ENCODE measurements at regions not wholly inside any gene's neighbourhood (a gene's known extent, or its start where the extent isn't known, plus 50 kb on each side); places are given as distances from the start of the nearest gene placed in this dataset.
"Not testable (repeated sequence)": the region's sequence is repeated elsewhere in the genome, so short reads cannot be mapped to it uniquely, and the experiment has no call there.

DNA sequence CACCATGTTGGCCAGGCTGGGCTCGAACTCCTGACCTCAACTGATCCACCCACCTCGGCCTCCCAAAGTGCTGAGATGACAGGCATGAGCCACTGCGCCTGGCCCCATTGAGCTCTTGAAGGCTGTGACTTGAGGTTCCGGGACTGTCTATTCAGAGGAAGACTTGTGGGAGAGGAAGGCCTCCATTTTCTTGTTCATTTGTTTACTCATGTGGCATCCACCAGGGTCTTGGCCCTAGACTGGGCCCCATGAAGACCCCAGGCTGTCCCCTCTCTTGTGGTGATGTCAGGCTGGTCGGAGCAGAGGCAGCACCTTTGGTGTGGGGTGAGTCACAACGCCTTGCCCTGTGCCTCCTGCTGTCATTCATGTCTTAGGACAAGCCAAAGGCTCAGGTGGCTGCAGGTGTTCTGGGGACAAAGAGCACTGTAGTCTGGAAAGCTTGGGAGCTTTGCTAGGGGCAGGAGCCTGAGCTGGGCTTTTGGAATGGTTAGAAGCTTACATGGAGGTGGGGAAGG is 224.6 kb upstream of the C1orf174 start:
- DNase-seq (ENCODE audit: low read depth, low spot score) = no peak
- H3K4me3 ChIP-seq (ENCODE audit: low read length) = no peak overlapping the region

DNA sequence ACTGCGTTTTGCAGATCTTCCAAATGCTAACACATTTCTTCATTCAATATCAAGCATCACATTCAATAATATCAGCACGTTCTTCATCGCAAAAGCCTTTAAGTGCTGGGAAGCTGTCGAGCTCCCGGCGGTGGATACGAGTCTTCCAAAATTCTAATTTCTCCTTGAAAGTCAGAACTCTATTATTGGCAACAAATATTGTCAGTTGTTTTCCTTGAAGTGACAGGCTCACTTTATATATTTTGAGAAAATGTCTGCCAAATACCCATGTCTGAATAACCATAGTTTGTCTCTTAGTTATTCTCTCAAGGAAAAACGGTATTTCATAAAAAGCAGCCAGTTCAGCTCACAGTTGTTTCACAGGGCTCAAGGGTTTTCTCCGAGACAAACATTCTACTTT is 226.2 kb upstream of the C1orf174 start:
- H3K4me3 ChIP-seq (ENCODE audit: low read length) = no peak overlapping the region
- DNase-seq (ENCODE audit: low read depth, low spot score) = no peak

DNA sequence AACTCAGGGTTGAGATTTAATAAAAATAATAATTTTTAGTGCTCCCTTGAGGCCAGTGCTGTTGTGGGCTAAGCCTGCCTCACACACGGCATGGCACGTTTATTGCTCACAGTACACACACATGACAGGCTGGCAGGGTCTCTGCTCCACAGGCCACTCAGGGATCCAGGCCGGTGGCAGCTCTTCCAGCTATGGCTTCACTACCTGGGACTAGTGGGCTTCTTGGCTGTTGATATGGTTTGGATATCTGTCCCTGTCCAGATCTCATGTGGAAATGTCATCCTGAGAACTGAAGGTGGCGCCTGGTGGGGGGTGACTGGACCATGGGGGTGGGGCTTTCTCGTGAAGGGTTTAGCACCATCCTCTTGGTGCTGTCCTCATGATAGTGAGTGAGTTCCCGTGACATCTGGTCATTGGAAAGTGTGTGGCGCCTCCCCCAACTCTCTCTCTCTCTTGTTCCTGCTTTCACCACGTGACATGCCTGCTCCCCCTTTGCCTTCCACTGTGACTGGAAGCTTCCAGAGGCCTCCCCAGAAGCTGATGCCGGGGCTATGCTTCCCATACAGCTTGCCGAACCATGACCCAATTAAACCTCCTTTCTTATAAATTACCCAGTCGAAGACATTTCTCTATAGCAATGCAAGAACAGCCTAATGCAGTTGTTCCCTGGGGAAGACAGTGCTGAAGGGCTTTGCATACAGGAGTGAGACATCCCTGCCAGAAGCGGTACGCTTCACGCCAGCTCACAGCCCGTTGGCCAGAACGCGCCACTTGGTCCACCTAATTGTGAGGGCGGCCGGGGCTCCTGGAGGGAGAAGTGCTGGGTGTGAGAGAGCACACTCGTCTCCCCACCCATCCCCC is 226.9 kb upstream of the C1orf174 start:
- H3K4me3 ChIP-seq (ENCODE audit: low read length) = no peak overlapping the region
- DNase-seq (ENCODE audit: low read depth, low spot score) = no peak

DNA sequence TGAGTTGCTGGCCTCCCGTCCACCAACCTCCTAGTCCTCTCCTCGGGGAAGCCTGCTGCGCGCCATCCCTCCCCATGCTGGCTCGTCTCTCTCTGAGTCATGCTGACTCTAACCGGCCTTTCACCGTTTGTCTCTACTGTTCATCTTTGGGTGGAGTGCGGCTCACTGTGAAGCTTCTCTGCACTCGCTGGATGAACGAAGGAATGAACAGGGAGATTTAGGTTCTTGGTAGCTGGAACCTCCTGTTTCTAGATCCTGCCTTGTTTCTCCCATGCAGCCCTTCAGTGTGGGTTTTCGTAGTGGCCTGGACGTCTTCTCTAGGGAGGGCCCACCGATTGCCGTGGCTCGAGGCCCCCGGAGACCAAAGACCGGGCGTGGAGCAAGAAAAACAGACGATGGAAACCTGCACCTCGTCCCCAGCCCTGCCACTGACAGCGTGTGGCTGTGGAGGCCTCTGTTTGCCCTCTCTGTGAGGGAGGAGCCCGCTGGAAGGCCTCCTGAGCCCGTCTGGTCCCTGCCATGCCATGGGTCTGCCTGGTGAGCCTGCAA is 227.6 kb upstream of the C1orf174 start:
- no peak for DNase-seq (ENCODE audit: low read depth, low spot score)
- H3K4me3 ChIP-seq (ENCODE audit: low read length) = no peak overlapping the region

DNA sequence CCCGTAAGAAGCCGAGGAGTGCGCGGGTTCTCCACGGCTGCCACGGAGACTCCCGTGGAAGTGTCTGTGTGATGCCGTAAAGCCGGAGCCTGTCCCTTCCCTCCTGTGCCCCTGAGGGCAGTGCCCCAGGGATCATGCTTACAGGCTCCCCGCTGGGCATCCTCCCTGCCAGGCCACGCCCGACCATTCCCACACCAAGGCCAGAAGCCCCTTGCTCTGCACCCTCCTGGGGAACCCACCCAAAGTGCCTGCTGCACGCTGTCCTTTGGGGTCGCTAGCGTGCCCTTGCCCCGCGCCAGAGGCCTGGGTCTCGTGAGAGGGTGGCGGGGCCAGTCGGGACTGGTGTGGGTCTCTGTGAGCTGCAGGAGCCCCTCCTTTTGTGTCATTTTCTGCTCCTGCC is 228.5 kb upstream of the C1orf174 start:
- H3K4me3 ChIP-seq (ENCODE audit: low read length) = no peak overlapping the region
- no peak for DNase-seq (ENCODE audit: low read depth, low spot score)

DNA sequence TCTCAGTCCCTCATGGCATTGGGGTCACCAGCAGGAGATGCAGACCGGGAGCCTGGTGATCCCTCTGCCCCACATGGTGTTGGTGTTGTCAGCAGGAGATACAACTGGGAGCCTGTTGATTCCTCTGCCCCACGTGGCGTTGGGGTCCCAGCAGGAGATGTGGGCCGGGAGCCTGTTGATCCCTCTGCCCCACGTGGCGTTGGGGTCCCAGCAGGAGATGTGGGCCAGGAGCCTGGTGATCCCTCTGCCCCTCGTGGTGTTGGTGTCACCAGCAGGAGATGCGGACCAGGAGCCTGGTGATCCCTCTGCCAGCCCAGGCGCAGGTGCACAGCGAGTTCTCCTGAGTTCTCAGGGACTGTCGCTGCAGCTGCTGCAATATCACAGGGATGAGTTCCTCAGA is 229.6 kb upstream of the C1orf174 start:
- DNase-seq (ENCODE audit: low read depth, low spot score) = no peak

DNA sequence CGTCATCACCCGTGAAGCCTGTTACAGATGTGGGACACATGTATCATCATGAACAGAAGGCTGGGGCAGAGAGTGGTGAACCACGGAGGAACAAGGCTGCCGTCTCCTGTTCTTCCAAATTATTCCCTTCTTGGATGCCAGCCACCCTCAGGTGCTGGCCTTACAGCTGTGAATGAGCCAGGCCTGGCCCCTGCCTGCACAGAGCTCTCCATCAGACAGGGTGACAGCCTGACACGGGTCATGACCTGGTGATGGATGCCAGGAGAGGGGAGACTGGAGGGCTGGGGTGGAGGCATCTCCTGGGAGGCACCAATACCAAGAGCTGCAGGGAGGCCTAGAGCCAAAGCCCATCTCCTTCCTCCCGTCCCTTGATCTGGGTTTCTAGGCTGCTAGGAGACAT is 230.0 kb upstream of the C1orf174 start:
- DNase-seq (ENCODE audit: low read depth, low spot score) = no peak
- no peak overlapping the region for H3K4me3 ChIP-seq (ENCODE audit: low read length)

More for the DNA sequence above, 229.6 kb upstream of the C1orf174 start:
- no peak overlapping the region for H3K4me3 ChIP-seq (ENCODE audit: low read length)

DNA sequence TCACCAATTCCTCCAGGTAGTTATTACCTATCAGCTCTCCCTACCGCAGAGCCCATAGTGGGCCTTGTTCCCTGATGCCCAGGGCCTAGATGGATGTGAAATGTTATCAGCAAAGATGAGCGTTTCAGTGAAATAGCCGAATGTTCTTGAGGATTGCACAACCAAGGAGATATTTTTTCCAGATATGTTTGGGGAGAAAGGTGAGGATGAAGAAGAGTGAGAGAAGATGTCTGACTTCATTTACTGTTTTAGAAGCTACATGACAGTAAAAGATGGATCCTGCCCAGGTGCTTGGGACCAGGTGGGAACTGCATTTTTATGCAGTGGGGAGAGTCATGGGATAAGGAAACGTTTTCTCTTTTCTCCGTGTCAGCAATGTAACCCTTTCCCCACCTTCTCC is 231.7 kb upstream of the C1orf174 start:
- no peak overlapping the region for H3K4me3 ChIP-seq (ENCODE audit: low read length)
- no peak for DNase-seq (ENCODE audit: low read depth, low spot score)

DNA sequence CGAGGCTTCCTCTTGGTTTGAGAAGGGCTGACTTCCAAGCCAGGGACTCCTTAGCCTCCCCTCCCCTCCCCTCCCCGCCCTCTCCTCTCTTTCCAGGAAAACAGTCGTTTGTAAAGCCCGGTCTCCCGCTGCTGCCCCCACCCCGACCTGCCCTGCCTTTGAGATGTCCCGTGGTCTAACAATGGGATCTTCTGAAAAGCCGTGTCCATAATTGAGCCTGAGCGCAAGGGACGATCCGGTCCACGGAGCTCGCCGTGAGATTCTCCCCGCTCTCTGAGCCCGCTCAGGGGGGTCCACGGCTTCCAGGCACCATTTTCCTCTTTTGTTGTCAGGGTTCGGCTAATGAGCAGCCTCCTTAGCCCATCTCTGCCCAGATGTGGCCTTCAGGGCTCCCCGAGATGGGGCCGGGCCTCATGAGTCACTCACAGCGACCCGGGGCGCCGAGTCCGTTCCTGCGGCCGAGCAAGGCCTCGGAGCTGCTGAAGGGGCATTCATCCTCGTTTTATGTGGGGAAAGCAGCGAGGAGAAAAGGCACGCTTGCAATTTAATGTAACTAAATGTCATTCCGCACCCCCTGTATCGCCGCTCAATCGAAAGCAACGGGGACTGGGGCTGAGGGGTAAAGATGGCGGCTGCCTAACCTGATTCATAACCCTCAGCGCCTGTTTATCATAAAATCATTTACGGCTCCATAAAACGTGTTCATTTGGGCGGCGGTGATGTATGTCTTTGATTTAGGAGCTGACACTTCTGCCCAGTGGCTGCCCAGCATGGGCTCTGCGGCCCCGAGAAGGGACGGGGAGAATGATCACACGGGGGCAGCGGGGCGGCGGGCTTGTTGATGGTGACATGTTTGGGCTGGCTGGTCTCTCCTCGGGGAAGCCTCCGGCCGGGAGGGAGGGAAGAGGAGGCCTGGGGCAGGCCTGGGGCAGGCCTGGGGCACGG is 232.6 kb upstream of the C1orf174 start:
- H3K4me3 ChIP-seq (ENCODE audit: low read length) = no peak overlapping the region
- DNase-seq (ENCODE audit: low read depth, low spot score) = no peak

DNA sequence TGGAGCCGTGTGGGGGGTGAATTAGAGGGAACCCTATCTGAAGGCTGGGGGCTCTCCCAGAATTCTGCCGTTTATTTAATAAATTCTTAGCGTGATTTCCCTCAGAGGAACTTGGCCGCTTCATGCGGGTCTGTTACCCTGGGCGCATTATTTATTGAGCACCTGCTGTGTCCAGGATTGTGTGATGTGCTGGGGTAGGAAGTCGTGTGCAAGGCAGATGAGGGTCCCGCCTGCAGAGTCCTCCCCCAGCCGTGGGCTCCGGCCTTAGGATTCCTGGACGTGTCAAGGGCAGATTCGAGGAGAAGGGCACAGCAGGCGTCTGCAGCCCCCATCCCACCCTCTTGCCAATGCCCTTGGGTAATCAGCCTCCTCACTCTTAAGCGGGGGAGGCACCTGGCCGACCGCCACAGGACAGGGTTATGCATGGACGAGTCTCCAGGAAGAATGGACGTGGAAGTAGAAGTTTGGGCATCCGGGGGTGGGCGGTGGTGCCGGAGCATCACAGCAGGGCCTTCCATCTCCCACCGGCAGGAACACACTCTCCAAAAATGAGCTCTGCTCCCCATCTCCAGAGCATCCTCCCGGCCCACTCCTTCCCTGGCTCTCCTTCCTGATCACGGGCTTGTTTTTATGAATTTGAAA is 233.3 kb upstream of the C1orf174 start:
- no peak for DNase-seq (ENCODE audit: low read depth, low spot score)
- H3K4me3 ChIP-seq (ENCODE audit: low read length) = no peak overlapping the region

DNA sequence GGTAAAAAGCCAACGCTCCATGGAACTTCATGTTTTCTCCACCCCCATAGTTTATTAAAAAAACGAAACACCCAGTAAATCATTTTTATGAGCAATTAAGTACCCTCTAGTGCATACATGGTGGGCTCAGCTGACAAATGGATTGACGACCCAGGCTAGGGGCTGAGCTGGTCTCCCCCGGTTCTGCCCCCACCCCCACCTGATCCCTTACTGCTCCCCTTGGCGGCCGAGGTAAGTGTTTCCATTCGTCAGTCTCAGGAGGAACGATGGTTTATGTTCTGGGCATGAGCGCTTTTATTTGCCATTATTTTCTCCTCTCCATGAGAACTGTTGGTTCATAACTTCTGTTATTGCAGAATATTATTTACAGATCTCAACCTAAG is 233.9 kb upstream of the C1orf174 start:
- DNase-seq (ENCODE audit: low read depth, low spot score) = no peak
- H3K4me3 ChIP-seq (ENCODE audit: low read length) = no peak overlapping the region

DNA sequence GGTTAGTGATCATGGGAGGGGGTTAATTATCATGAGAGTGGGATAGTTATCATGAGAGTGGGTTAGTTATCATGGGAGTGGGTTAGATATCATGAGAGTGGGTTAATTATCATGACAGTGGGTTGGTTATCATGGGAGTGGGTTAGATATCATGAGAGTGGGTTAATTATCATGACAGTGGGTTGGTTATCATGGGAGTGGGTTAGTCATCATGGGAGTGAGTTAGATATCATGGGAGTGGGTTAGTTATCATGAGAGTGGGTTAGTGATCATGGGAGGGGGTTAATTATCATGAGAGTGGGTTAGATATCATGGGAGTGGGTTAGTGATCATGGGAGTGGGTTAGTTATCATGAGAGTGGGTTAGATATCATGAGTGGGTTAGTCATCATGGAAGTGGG is 235.8 kb upstream of the C1orf174 start:
- not testable (repeated sequence) for DNase-seq (ENCODE audit: low read depth, low spot score); H3K4me3 ChIP-seq (ENCODE audit: low read length)

DNA sequence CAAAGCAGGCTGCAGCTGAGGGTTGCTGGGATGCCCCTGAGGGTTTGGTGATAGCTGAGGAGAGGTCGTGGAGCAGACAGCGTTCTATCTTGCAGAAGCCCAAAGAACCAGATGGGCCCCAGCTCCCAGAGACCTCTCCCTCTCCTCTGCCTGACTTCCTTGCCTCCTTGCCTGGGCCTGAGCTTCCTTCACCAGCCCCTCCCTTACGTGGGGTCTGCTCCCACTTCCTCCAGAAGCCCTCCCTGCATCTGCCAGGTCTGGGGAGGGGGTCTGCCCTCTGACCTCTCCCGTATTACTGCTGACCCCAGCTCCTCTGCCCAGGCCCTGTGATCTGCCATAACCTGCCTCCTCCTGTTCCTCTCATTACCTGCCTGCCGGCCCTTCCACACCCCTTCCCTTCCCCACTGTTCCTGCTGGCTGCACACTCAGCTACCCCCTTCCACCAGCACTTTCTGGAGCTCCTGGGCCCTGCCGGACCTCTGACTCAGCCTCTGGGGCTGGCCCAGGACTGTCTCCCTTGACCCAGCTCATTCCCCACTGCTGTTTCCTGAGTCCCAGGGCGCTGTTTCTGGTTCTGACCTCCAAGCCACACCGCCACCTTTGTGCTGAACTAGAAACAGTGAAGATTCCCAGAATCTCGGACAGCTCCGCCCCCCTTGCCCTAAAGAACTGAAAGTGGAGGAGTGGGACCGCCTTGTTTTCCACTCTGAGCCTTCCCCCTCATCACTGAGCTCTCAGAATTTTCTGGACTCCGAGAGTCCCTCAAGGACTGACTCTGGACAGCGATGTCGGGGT is 237.7 kb upstream of the C1orf174 start:
- no peak overlapping the region for H3K4me3 ChIP-seq (ENCODE audit: low read length)
- DNase-seq (ENCODE audit: low read depth, low spot score) = no peak

DNA sequence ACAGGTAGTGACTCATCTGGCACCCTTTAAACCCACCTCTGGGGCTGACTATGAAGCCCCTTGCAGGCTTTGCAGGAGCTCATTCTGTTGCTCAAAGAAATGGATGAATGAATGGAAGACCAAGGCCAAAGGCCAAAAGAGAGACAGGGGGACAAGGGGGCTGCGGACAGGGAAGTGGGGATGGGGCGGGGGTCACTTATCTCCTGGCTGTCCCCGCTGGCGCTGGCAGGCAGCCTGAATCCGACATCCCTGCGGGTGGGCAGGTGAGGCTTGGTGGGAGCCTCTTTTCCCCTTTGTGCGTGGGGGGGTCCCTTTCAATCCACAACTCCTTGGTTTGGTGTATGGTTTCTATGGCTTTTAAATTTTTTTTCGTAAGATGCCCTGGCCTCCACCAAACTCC is 239.6 kb upstream of the C1orf174 start:
- H3K4me3 ChIP-seq (ENCODE audit: low read length) = no peak overlapping the region
- DNase-seq (ENCODE audit: low read depth, low spot score) = no peak

DNA sequence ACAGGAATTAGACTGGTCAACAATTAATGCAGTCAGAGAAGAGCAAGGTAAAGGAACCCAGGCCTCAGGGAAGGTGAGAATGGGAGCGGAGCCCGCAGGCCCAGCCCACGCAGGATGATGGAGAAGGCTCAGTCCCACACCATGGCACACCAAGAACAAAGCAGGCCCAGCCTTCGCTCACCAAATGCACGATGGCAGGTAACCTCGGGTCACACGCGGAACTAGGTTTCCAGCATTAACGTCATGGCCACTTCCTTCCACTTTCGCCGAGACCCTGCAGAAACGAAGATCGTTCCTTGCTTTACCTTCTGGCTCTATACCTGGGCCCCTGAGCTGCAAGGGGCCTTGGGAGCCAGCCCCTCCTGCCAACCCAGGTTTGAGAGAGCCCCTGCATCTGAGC is 240.2 kb upstream of the C1orf174 start:
- H3K4me3 ChIP-seq (ENCODE audit: low read length) = no peak overlapping the region
- DNase-seq (ENCODE audit: low read depth, low spot score) = no peak

DNA sequence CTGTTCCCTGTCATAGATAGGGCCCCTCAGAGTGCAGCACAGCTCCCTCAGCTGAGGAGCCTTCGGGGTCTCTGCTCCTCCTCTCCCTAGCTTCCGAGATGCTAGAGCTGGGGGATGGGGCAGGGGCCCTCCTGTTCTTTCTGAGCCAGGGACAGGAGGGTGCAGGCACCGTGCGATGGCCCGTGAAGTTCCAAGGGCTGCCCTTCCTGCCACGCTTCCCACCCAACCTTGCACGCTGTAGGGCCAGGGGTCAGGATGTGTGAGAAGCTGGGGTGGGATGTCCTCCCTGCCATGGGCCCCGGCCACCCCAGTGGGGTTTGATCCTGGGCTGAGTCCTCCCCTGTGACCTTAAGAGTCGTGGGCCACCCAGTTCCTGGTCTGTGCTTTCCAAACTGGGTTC is 240.7 kb upstream of the C1orf174 start:
- DNase-seq (ENCODE audit: low read depth, low spot score) = no peak

DNA sequence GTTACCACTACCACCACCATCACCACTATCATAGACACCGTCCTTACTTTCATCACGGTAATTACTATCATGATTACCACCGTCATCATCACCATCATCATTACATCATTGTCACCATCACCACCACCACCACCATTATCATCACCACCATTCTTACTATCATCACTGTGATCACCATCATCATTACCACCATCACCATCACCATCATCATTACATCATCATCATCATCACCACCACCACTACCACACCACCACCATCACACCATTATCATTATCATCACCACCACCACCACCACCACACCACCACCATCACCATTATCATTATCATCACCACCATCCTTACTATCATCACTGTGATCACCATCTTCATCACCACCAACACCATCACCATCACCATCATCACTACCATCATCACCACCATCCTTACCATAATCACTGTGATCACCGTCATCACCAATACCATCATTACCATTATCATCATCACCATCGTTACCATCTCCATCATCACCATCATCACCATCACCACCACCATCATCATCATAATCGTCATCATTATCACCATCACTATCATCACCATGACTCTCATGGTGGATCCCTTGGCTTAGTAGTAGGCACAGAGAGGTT is 244.4 kb upstream of the C1orf174 start:
- H3K4me3 ChIP-seq (ENCODE audit: low read length) = no peak overlapping the region
- no peak for DNase-seq (ENCODE audit: low read depth, low spot score)

More for the DNA sequence above, 240.7 kb upstream of the C1orf174 start:
- no peak overlapping the region for H3K4me3 ChIP-seq (ENCODE audit: low read length)

DNA sequence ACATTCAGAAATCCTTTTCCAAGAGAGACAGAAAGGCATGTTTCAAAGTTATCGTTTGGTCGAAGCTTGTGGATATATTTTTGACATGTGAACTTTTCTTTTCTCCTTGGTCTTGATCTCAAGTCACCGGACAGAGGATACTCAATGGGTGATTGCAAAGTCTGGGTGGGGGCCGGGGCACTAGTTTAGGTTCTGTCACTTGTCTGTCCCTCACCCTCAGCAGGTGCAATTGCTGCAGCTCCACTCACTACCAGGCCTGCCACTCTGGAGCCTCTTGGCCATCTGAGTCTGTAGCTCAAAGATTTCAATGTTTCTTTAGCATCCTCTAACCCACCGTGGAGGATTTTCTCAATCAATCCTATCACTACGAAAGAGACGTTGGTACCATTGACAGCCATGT is 246.0 kb upstream of the C1orf174 start:
- DNase-seq (ENCODE audit: low read depth, low spot score) = no peak
- no peak overlapping the region for H3K4me3 ChIP-seq (ENCODE audit: low read length)
